Common myeloid progenitor, CD34-positive (primary cell): ENCODE measurements at regions not wholly inside any gene's neighbourhood (a gene's known extent, or its start where the extent isn't known, plus 50 kb on each side); places are given as distances from the start of the nearest gene placed in this dataset.

Experiments used
- CTCF ChIA-PET: fragments of 350-600 bp; sonication (Branson Sonifier 250); formaldehyde crosslinking; loops from one replicate; lab custom pipeline; 2021; ENCODE audit warnings: antibody characterized with exemption; lab: Charles Lee
- POLR2A ChIA-PET: fragments of 350-600 bp; sonication (Branson Sonifier 250); formaldehyde crosslinking; loops from one replicate; lab custom pipeline; 2021; ENCODE audit warnings: antibody characterized with exemption; lab: Charles Lee
- DNase-seq, 3 donors: peaks; one replicate each; pipeline versions ENCODE4 v3.0.0 to v3.0.0-alpha.2; 2013
- H3K27ac ChIP-seq, 2 experiments: 1 replicate in 1 of 2; 2 replicates in 1 of 2; pipeline ENCODE4 v1.7.0; 2013; ENCODE audit warnings: inconsistent platforms in 2 of 2, low read length in 2 of 2, mild to moderate bottlenecking in 2 of 2, low read depth in 1 of 2, moderate library complexity in 1 of 2; ENCODE audit not compliant: severe bottlenecking in 2 of 2, insufficient read depth in 1 of 2, poor library complexity in 1 of 2
- H3K27me3 ChIP-seq, 5 experiments: replicated peaks in 2 of 5; 1 replicate in 3 of 5; 2 replicates in 2 of 5; pipeline versions ENCODE4 v1.6.1 to v1.7.0; 2013; ENCODE audit warnings: low read length in 4 of 5, mild to moderate bottlenecking in 2 of 5, moderate library complexity in 2 of 5, inconsistent platforms in 1 of 5; ENCODE audit not compliant: insufficient read depth in 5 of 5, control insufficient read depth in 4 of 5
- H3K36me3 ChIP-seq, 4 experiments: 1 replicate in 2 of 4; 2 replicates in 2 of 4; pipeline versions ENCODE4 v1.6.1 to v1.7.0; 2013; ENCODE audit warnings: low read length in 3 of 4, control low read depth in 1 of 4, mild to moderate bottlenecking in 1 of 4; ENCODE audit not compliant: control insufficient read depth in 4 of 4, insufficient read depth in 4 of 4
- H3K4me1 ChIP-seq, 4 experiments: 1 replicate in 3 of 4; 2 replicates in 1 of 4; pipeline versions ENCODE4 v1.6.1 to v1.7.1; 2013; ENCODE audit warnings: low read length in 3 of 4, mild to moderate bottlenecking in 3 of 4, control low read depth in 1 of 4, inconsistent platforms in 1 of 4, moderate library complexity in 1 of 4; ENCODE audit not compliant: control insufficient read depth in 4 of 4, insufficient read depth in 4 of 4; ENCODE audit errors: control extremely low read depth in 1 of 4
- H3K4me3 ChIP-seq, 7 experiments: 1 replicate in 4 of 7; 2 replicates in 3 of 7; pipeline versions ENCODE4 v1.5.1 to v1.7.0; 2013; ENCODE audit warnings: mild to moderate bottlenecking in 7 of 7, low read length in 6 of 7, moderate library complexity in 6 of 7, inconsistent platforms in 2 of 7, low read depth in 2 of 7, control low read depth in 1 of 7; ENCODE audit not compliant: insufficient read depth in 4 of 7, control insufficient read depth in 1 of 7; ENCODE audit errors: extremely low read depth in 1 of 7
- H3K9me3 ChIP-seq, 5 experiments: 1 replicate in 4 of 5; 2 replicates in 1 of 5; pipeline versions ENCODE4 v1.6.1 to v1.7.1; 2013; ENCODE audit warnings: low read length in 4 of 5, mild to moderate bottlenecking in 2 of 5, inconsistent platforms in 1 of 5, low read depth in 1 of 5, moderate library complexity in 1 of 5; ENCODE audit not compliant: control insufficient read depth in 4 of 5, insufficient read depth in 2 of 5; ENCODE audit errors: control extremely low read depth in 1 of 5
- WGBS: methylation state at CpG from one replicate; pipeline ENCODE4 v1.1.5; 2013; ENCODE audit not compliant: insufficient coverage; 5-methylcytosine and 5-hydroxymethylcytosine counted together

DNA sequence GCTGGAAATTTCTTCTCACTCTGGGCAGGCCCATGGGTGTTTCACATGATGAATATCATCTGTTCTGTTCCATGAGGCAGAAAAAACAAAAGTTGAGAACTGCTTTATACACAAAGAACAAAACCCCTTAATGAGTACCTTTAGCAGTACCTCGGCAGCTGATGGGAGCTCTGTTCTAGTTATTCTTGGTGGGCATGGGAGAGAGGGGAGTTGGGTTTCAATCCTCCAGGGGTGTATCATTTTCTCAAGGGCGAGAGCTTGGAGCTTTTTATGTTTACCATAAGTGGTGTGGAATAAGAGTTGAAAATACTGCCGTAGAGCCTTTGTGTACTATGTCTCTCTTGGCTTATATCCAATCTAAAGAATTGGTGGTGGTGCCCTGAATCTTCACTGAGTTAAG is 103.3 kb upstream of the ZNF608 start:
- H3K27me3 ChIP-seq, result no peaks in the 10 kb centered on the region
- ChIA-PET POLR2A (no interaction called here), CTCF (no interaction called here)
- H3K4me3 ChIP-seq, result no peak overlapping the region
- H3K9me3 ChIP-seq, result no peaks in the 10 kb centered on the region
- no peaks in the 10 kb centered on the region for H3K36me3 ChIP-seq
- DNase-seq, result no peak
- H3K4me1 ChIP-seq, result peaks cover 0 to 6% (median 6%) of the 10 kb centered on the region in 4 experiments
- H3K27ac ChIP-seq, result no peak overlapping the region
- WGBS, result 100% methylated on average over 2 of the region's 3 CpGs

DNA sequence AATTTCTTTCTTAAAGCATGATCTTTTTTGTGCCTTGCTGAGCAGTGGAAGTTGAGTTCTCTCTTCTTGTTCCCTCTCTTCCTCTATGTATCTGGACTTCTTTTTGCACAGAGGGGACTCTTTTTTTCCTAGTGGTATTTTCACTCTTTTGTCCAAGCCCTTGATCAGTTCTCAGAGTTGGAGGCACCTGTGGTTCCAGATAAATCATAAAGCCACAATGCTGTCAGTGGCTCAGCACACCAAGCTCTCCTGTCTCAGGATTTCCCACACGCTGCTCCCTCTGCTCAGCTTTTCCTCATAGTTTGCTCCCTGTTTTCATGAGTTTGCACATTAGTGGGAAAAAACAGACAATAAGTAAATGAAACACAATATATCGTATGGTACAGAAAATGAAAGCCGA is 110.3 kb upstream of the ZNF608 start:
- H3K36me3 ChIP-seq, result no peaks in the 10 kb centered on the region
- H3K4me1 ChIP-seq, result peaks cover 0 to 6% (median 0%) of the 10 kb centered on the region in 4 experiments
- H3K27ac ChIP-seq, result no peak overlapping the region
- H3K9me3 ChIP-seq, result no peaks in the 10 kb centered on the region
- CTCF ChIA-PET, result no interaction called here
- no peak overlapping the region for H3K4me3 ChIP-seq
- POLR2A ChIA-PET, result interaction anchor here (0.7 kb wide), 1 partner anchor 147 kb away, joined by 5 read pairs; no protein-coding TSS in a partner anchor
- DNase-seq, result no peak
- H3K27me3 ChIP-seq, result no peaks in the 10 kb centered on the region
- 88% methylated on average over 1 of the region's 3 CpGs for WGBS

DNA sequence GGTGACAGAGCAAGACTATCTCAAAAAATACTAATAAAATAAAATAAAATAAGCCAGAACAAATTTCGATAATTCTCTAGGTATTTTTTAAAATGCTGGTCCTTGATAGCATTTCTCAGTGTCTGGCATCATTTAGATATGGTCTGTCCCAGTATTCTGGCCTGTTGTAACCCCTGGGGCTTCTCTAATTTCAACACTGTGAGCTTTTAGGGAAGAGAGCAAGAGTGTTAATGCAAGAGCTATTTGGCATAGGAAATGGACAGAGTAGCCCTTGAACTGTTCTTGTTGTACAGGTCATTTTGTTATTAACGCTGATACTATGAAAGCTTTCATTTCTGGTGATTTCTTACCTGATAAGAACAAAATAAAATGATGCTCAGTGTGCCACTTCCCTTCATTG is 112.2 kb upstream of the ZNF608 start:
- H3K4me1 ChIP-seq, result peaks cover 0 to 6% (median 0%) of the 10 kb centered on the region in 4 experiments
- no peak overlapping the region for H3K27ac ChIP-seq
- no peaks in the 10 kb centered on the region for H3K36me3 ChIP-seq
- no peaks in the 10 kb centered on the region for H3K9me3 ChIP-seq
- POLR2A ChIA-PET, result interaction anchor here (0.6 kb wide), 1 partner anchor 536 kb away, joined by 5 read pairs; no protein-coding TSS in a partner anchor
- H3K27me3 ChIP-seq, result no peaks in the 10 kb centered on the region
- DNase-seq, result no peak
- WGBS, result 100% methylated on average over 1 of the region's 2 CpGs
- CTCF ChIA-PET, result no interaction called here
- H3K4me3 ChIP-seq, result no peak overlapping the region

DNA sequence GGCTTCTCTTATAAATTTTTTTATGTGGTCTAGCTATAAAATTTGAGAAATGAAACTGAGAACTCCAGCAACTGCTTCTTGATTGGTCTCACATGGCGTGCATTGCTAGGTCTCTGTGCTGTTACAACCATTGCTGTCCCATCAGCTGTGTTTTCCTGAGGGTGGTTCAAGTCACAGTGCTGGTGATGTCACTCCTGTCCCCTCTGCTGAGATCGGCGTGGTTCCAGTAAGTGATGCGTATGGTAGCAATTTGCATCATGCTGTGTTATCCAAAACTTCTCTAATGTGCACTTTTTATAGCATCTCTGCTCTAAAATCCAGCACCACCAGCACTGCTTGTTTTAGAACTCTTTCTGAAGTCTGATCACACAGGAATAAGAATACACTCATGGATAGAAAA is 112.6 kb upstream of the ZNF608 start:
- CTCF ChIA-PET, result no interaction called here
- peaks cover 0 to 6% (median 0%) of the 10 kb centered on the region in 4 experiments for H3K4me1 ChIP-seq
- no peaks in the 10 kb centered on the region for H3K27me3 ChIP-seq
- no peak overlapping the region for H3K27ac ChIP-seq
- H3K36me3 ChIP-seq, result no peaks in the 10 kb centered on the region
- H3K4me3 ChIP-seq, result no peak overlapping the region
- no peak for DNase-seq
- H3K9me3 ChIP-seq, result no peaks in the 10 kb centered on the region
- POLR2A ChIA-PET, result no interaction called here
- WGBS, result 78% methylated on average over 4 of the region's 4 CpGs

DNA sequence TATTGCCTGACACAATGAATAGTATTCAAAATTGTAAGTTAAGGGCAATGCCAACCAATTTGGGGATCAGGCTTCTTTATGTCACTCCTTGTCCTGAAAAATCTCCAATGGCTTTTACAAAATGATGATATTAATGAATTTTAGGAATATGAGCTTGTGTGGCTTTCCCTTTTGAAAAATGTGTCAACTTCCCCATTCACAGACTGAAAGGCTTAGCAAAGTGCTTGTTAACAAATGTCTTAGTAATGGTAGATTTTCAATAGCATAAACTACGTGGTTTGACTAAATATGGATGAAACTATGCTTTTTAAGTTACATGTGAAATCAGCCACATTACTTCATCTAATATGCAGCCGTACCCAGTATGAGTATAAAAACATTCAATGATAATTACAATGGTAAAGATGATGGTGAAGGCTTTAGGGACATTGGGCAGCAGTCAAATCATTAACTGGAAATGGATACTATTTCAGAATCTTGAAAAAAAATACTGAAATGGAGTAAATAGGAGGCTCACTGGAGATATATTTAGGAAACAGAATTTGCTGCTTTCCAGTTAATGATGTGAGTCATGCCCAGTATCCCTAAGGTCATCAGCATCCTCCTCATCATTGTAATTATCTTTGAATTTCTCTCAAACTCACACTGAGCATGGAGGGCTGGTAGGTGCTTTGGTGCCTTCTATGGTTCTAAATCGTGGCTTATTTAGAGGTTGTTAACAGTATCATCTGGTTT is 113.3 kb upstream of the ZNF608 start:
- ChIA-PET POLR2A (no interaction called here), CTCF (no interaction called here)
- H3K27ac ChIP-seq, result no peak overlapping the region

DNA sequence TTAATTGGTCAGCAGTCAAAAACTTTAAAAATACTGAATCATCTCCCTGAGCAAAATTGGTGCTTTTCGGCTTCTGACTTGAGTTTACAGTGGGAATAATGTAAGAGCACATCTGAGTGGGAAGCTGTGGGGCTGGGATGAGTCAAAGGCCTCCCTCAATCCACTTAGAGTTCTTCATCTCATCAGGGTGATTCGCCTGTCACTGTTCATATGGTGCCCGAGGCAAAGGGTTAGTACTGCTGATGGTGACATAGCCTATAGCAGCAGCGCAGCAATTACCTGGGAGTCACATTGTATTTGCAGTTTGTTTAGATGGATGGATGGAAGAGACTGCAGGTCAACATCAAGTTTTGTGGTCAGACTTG is 113.8 kb upstream of the ZNF608 start:
- no peak overlapping the region for H3K27ac ChIP-seq
- no peaks in the 10 kb centered on the region for H3K27me3 ChIP-seq
- H3K4me1 ChIP-seq, result peaks cover 0 to 6% (median 1%) of the 10 kb centered on the region in 4 experiments
- no peak for DNase-seq
- H3K9me3 ChIP-seq, result no peaks in the 10 kb centered on the region
- WGBS, result 73% methylated on average over 3 of the region's 4 CpGs
- ChIA-PET POLR2A (no interaction called here), CTCF (no interaction called here)
- H3K4me3 ChIP-seq, result no peak overlapping the region
- no peaks in the 10 kb centered on the region for H3K36me3 ChIP-seq

More for the DNA sequence above, 113.3 kb upstream of the ZNF608 start:
- H3K27me3 ChIP-seq, result no peaks in the 10 kb centered on the region
- no peak overlapping the region for H3K4me3 ChIP-seq
- WGBS, result no CpG with 5 or more reads among the region's 3 CpGs
- H3K36me3 ChIP-seq, result no peaks in the 10 kb centered on the region
- peaks cover 0 to 6% (median 0%) of the 10 kb centered on the region in 4 experiments for H3K4me1 ChIP-seq
- DNase-seq, result peak in 2 of 3 donors; percentile 24 to 31
- H3K9me3 ChIP-seq, result no peaks in the 10 kb centered on the region

DNA sequence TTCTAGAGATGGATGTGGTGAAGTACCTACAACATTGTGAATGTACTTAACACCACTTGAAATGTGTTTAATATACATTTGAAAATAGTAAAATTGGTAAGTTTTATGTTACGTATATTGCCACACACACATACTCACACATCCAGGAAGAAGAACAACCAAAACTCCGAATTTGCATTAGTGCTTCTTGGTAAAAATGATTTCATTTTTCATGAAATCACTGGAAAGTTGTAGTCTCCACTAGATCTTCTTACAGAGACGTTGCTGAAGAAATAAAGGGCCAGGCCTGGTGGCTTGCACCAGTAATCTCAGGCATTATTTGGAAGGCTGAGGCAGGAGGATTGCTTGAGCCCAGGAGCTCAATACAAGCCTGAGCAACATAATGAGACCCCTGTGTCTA is 118.6 kb upstream of the ZNF608 start:
- WGBS, result 92% methylated on average over 1 of the region's 3 CpGs
- H3K27ac ChIP-seq, result no peak overlapping the region
- no peaks in the 10 kb centered on the region for H3K36me3 ChIP-seq
- ChIA-PET POLR2A (no interaction called here), CTCF (no interaction called here)
- H3K4me1 ChIP-seq, result peaks cover 15 to 27% (median 19%) of the 10 kb centered on the region in 4 experiments
- no peaks in the 10 kb centered on the region for H3K27me3 ChIP-seq
- no peaks in the 10 kb centered on the region for H3K9me3 ChIP-seq
- H3K4me3 ChIP-seq, result no peak overlapping the region
- no peak for DNase-seq
